B cell (primary cell): ENCODE measurements at regions not wholly inside any gene's neighbourhood (a gene's known extent, or its start where the extent isn't known, plus 50 kb on each side); places are given as distances from the start of the nearest gene placed in this dataset.

Experiments
- CTCF ChIP-seq: fragments of 200-600 bp; IDR thresholded peaks from one replicate; pipeline ENCODE4 v1.8.0; 2022; ENCODE audit warnings: antibody characterized with exemption, mild to moderate bottlenecking
- EZH2 ChIP-seq: IDR thresholded peaks from 2 replicates; pipeline ENCODE4 v1.6.1; 2012; ENCODE audit warnings: borderline replicate concordance, low read depth, mild to moderate bottlenecking, moderate library complexity, low read length; ENCODE audit not compliant: insufficient read depth, poor library complexity, severe bottlenecking

- no peak for TF ChIP-seq CTCF
- no peak for TF ChIP-seq EZH2
Observed at GRCh38 chr2:22056621-22057132, 932.9 kb downstream of the TDRD15 start.
